NT2/D1 (cell line): ENCODE measurements at regions not wholly inside any gene's neighbourhood (a gene's known extent, or its start where the extent isn't known, plus 50 kb on each side); places are given as distances from the start of the nearest gene placed in this dataset.

Experiments
- SUZ12 ChIP-seq: IDR thresholded peaks from 2 replicates; pipeline ENCODE4 v1.6.1; 2011; ENCODE audit not compliant: insufficient read length, insufficient read depth; ENCODE audit errors: extremely low read depth
- YY1 ChIP-seq: IDR thresholded peaks from 2 replicates; pipeline ENCODE4 v1.6.1; 2011; ENCODE audit not compliant: insufficient read length, insufficient read depth

- TF ChIP-seq SUZ12: no peak
- no peak for TF ChIP-seq YY1
Measured at GRCh38 chr1:219040291-219040690, 133.4 kb upstream of the LYPLAL1 start.
